ENCODE measurements at regions not wholly inside any gene's neighbourhood (a gene's known extent, or its start where the extent isn't known, plus 50 kb on each side); places are given as distances from the start of the nearest gene placed in this dataset.
"Not testable (repeated sequence)": the region's sequence is repeated elsewhere in the genome, so short reads cannot be mapped to it uniquely, and the experiment has no call there.

- no peak for DNase-seq
Measured at GRCh38 chr6:158920311-158920905, 79.6 kb downstream of the RSPH3 start.

DNA sequence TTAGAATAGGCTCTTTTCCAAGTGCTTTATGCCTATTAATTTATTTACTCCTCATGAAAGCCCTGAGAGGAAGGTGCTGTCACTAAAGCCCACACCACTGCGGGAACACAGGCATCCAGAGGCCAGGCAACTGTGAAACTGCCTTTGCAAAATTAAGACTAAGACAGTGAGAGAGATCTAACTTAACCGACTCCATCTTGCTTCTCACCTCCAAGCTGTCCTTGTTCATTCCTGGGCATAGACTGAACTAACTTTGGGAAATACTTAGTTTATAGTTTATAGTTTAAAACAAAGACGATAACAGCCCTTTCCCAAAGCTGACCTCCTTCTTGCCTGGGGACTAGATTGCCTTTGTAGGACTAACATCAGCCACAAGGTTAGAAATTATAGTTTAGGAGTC is 80.1 kb downstream of the RSPH3 start:
- DNase-seq: no peak

DNA sequence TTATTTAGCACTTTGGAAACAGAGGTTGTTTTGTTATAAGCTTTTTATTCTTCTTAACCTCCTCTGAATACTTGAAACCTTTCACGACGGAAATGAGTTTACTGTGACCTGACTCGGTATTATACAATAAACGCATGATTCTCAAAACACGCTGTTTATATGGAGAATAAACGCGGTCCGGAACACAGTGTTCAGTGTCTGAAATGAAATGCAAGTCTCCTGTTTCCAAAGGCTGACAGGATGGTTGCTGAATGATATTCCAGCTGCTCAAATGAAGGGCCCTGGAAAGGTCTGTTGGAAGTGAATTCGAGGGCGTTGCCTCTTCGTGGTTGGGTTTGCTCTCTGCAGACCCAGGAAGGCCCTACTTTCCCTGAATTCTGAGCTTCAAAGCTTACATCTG is 83.4 kb downstream of the RSPH3 start:
- DNase-seq: no peak

- no peak for DNase-seq
Measured at GRCh38 chr6:158914923-158915322, 85.1 kb downstream of the RSPH3 start.

DNA sequence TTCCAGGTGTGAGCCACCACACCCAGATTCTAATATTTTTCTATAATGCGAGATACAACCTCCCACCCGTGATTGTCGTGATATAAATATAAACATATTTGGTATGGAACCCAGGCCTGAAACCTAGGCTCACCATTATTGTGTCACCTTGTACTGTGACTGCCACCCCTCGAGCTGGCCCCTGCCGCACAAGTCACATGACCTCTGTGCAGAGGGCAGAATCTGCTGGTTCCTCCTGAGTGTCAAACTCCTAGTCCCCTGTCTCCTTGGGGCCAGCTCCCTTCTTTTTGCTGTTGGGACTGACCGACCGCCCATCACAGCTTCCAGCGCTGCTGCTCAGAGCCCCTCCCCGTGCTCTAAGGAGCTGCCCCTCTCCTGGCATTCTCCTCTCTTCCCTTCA is 86.4 kb downstream of the RSPH3 start:
- no peak for DNase-seq

- DNase-seq: no peak
Measured at GRCh38 chr6:158912655-158913054, 87.3 kb downstream of the RSPH3 start.

DNA sequence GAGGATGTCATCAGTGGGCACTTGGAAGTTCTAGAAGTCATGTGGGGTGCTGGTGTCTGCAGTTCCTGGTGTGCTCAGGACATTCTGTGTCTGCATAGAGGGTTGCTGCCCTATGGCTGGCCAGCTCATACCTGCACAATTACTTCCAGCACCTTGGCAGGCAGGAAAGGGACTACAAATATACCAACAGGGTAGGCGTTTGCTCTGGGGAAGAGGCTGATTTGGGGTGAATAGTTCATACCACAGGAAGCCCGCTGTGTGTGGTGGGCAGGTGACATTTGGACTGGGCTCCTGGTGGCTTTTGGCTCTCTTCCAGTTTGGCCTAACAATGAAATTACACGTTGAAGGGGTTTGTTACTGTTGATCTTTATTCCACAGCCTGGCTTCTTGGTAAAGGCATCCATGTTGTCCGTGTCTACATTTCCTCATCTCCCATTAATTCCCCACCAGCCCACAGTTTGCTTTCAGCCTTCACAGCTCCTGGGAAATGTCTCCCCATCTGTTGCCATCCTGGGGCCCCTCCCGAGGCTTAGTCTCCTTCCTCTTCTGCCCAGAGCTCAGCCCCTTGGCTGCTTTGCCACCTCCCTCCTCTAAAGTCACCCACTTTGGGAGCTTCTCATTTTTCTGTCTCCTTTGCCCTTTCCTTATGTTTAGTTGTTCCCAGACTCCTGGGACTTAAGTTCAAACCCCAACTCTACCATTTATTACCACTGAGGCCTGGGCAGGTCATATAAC is 88.1 kb downstream of the RSPH3 start:
- DNase-seq: no peak

GRCh38 chr6:158910484-158911440 is 89.2 kb downstream of the RSPH3 start:
- DNase-seq: no peak

DNA sequence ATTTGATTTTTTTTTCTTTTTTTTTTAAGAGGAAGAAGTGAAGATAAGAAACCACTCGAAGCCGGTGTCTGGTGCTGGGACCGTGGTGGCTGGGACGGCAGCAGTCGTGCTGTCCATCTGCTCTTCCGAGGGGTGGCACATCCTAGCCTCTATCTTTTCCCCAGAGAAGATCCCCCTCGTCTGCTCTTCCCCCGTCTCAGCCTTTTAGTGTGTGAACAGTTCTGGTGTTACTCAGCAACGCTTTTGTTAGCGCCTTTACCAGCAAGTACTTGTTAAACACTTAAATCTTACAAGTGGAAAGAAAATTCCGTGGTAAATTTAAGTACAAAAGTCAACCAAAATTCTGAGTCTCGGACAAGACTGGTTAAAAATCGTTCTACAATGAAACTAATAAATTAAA is 90.1 kb downstream of the RSPH3 start:
- DNase-seq: no peak

GRCh38 chr6:158908606-158909005 is 89.4 kb upstream of the EZR start:
- DNase-seq: no peak

DNA sequence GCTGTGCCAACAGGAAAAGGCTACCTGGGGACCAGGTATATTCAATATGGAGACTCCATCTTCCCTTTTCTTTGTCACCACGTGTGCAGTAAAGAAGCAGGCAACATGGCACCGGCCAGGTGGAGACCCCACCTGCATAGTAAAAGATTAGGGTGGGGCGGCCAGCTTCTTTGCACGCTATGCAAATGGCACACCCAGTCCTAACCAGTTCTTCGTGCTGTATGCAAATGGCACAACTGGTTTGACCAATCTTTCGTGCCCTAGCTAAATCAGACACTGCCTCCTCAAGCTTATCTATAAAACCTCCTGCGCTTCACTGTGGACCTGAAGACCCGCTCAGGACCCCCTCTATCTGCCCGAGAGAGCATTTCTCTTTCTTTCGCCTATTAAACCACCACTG is 88.8 kb upstream of the EZR start:
- DNase-seq: no peak

GRCh38 chr6:158906926-158907325 is 87.8 kb upstream of the EZR start:
- no peak for DNase-seq

GRCh38 chr6:158905277-158905676 is 86.1 kb upstream of the EZR start:
- no peak for DNase-seq

GRCh38 chr6:158903801-158904200 is 84.6 kb upstream of the EZR start:
- DNase-seq: no peak

DNA sequence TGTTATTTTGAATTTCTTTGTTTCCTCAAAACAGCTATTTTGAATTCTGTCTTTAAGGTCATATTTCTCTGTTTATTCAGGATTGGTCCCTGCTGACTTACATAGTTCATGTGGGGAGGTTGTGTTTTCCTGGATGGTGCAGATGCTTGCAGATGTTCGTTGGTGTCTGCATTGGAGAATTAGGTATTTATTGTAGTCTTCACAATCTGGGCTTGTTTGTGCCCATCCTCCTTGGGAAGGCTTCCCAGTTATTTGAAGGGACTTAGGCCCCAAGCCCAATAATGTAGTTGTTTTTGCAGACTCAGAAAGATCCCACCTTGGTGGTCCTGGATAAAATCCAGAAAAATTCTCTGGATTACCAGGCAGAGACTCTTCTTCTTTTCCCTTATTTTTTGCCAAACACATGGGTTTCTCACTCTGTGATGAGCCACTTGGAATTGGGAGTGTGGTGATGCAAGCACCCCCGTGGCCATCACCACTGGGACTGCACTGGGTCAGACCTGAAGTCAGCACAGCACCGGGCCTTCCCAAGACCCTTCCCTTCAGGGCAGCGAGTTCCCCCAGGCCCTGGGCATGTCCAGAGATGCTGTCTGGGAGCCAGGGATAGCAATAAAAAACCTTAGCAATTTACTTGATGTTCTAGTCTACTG is 81.6 kb upstream of the EZR start:
- DNase-seq: no peak

DNA sequence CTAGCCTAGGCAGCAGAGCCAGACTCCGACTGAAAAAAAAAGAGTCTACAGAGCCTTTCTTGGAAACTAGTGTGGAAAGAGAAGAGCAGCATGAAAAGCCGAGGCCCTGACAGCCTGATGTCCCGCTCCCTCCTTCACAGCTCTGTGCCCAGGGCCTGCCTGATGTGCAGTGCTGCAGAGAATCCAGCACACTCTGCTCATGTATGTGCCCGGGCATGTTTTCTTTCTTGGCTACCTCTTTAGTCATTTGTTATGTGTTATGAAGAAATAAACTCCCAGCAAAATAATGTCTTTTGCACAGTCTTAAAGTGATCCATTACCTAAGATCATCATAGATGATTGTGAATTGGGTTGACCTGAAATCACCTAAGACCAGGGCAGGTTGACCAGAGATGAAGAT is 78.1 kb upstream of the EZR start:
- DNase-seq: no peak

- DNase-seq: no peak
Measured at GRCh38 chr6:158895661-158896060, 76.5 kb upstream of the EZR start.

DNA sequence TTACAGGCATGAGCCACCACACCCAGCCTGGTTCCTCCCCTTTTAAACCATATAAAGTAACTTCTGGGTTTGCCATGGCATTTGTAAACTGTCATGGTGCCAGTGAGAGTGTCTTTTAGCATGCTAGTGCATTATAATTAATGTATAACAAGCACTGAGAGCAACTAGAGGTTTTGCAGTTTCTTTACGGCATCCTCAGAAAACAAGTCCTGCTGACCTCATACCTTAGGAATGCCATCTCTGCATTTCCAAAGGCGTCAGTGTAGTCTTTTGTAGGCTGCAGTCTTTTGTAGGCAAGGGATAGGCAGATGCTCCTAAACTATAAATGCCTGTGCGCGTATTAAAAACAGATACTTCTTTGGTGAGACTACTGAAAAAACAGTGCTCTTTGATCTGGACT is 75.0 kb upstream of the EZR start:
- DNase-seq: no peak

DNA sequence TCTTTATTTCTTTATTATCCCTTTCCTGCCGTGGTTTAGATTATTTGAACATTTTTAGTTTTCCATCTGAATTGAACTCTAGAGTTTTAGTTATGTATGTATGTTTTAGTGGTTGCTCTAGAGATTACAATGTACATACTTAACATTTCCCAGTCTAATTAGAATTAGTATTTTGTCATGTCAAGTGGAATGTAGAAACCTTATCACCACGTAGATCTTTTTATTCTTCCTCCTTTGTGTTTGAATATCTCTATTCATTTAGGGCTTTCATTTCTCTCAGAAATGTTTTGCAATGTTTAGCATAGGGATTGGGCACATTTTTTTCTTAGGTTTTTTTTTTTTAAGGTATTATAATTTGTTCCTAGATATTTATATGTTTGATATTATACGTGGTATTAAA is 73.1 kb upstream of the EZR start:
- DNase-seq: no peak

DNA sequence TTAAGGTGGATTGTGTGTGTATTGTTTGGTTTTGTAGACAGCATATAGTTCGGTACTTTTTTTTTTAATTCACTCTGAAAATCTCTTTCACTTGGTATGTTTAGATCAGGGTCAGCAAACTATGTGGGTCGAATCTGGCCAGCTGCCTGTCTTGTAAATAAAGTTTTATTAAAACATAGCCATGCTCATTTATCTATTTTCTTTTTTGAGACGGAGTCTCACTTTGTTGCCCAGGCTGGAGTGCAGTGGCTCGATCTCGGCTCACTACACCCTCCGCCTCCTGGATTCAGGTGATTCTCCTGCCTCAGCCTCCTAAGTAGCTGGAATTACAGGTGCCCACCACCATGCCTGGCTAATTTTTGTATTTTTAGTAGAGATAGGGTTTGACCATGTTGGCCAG is 72.4 kb upstream of the EZR start:
- DNase-seq: not testable (repeated sequence)

- DNase-seq: not testable (repeated sequence)
Measured at GRCh38 chr6:158888171-158888570, 69.0 kb upstream of the EZR start.

- not testable (repeated sequence) for DNase-seq
Measured at GRCh38 chr6:158886346-158886977, 67.3 kb upstream of the EZR start.

GRCh38 chr6:158881884-158882283 is 62.7 kb upstream of the EZR start:
- DNase-seq: not testable (repeated sequence)
